HG03442 (cell line): ENCODE measurements at regions not wholly inside any gene's neighbourhood (a gene's known extent, or its start where the extent isn't known, plus 50 kb on each side); places are given as distances from the start of the nearest gene placed in this dataset.
"Not testable (repeated sequence)": the region's sequence is repeated elsewhere in the genome, so short reads cannot be mapped to it uniquely, and the experiment has no call there.

ENCODE experiments used
- ATAC-seq: cut with Tn5 transposase; IDR thresholded peaks from one replicate; pipeline ENCODE4 v1.9.1; 2021; ENCODE audit warnings: mild to moderate bottlenecking, moderate library complexity; ENCODE audit not compliant: unreplicated experiment

GRCh38 chr11:97620007-97620406 is 1230.2 kb downstream of the JRKL start:
- no peak for ATAC-seq

DNA sequence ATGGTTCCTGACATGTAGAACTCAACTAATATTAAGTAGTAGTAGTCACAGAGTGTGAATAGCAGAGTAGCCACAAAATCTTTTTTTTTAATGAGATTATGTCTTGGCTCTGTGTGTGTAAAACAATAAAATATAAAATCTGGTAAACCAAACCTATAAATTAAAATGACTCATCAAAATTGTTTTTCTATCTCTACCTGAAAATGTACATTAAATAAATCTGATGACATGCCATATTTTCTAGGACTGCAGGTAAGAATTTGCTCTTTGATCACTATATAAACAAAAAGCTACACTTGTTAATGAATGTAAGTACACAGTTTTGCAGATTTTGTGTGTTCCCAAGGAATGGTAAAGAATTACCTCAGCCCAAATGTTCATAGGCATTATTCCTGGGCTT is 1231.5 kb downstream of the JRKL start:
- no peak for ATAC-seq

DNA sequence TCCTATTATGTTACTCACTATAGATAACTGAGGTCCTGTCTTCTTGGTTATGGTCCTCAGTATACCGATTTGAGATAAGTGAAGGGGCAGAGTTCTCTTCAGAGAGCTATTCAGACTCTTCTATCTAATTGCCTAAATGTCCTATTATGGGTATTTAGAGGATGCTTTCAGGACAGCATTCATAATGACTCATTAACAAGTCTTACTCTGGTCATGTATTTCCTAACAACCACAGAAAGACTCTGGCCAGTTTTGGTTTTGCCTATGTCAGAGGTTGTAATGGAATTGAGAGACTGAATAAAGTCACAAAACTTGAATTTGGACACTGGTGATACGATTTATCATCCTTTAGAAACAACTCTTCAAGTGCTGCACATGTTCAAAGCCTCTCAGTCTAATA is 1233.0 kb downstream of the JRKL start:
- ATAC-seq = no peak

GRCh38 chr11:97636741-97637140 is 1246.9 kb downstream of the JRKL start:
- ATAC-seq = not testable (repeated sequence)

GRCh38 chr11:97637701-97638100 is 1247.9 kb downstream of the JRKL start:
- ATAC-seq = no peak

DNA sequence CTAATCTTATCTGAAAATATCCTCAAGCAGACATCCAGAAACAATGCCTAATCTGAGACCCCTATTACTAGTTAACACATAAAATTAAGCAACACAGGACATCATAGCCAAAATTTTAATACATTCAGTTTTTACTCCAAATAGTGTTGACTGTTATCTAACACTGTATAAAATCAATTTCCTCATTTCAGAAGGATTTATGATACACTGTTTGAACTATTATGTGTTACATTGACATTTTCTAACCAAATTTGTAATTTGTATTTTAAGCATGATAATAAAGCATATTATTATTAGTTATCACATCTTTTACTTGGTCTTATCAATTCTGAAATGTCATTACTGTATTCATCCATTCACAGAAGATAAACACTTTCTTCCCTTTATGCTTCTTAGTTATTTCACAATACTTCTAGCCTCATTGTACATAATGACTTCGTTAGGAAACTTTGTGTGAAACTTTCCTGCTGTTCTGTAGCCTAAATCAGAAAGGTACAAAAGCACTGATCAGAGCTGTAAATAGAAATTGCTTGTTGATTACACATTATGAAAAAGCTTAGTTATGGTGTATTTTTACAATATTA is 1248.9 kb downstream of the JRKL start:
- no peak for ATAC-seq

DNA sequence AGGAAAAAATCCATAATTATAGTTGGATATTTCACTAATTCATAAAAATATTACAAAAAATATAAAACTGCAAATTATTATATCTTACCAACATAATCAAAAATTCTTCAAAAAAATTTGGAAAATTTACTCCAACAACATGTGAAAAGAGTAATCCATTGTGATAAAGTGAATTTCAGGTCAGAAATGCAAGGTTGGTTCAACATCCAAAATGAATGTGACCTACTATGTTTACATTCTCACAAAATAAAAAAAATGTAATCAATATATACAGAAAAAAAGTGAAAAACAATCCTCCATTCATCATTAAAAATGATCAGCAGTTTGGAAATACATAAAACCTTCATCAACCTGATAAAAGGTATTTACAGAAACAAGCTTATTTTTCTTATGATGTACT is 1252.2 kb downstream of the JRKL start:
- no peak for ATAC-seq

DNA sequence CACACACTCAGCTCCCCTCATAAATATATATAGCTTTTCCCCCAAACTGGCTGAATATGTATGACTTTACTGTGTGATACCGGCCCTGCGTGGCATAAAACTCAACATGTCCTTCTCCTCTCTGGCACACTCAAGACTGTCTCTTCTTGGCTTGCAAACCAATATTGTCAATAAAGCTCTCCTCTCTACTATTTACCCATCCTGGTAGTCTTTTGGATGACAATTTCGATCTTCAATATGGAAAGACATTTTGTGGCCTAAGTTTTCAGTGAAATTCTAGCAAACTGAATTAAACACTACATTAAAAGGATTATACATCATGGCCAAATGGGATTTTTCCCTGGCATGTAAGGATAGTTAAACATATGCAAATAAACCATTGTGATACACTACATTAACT is 1255.9 kb downstream of the JRKL start:
- ATAC-seq = no peak

DNA sequence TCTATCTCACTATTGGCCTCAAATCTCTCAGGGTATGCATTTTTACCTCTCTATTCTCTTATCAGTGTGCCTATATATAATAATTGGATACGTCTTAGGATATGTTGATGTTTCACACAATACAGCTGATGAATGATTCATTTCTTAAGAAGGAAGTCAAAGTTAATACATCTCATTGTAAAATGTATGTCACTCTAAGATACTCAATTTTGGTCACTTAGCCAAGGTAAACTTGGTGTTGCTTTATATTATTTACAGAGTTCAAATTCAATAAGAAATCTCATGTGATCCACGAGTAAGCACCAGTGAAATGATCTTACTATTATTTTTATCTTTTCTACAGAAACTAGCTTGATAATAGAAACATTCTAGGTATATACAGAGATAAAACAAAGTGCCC is 1266.5 kb downstream of the JRKL start:
- no peak for ATAC-seq

GRCh38 chr11:97657852-97658251 is 1268.0 kb downstream of the JRKL start:
- no peak for ATAC-seq

GRCh38 chr11:97667057-97667456 is 1277.2 kb downstream of the JRKL start:
- ATAC-seq = no peak

GRCh38 chr11:97683733-97684132 is 1293.9 kb downstream of the JRKL start:
- ATAC-seq = no peak

- no peak for ATAC-seq
Measured at GRCh38 chr11:97684486-97685439, 1295.0 kb downstream of the JRKL start.

- no peak for ATAC-seq
Measured at GRCh38 chr11:97685695-97686094, 1295.9 kb downstream of the JRKL start.

GRCh38 chr11:97687111-97687510 is 1297.3 kb downstream of the JRKL start:
- ATAC-seq = no peak

- ATAC-seq = no peak
Measured at GRCh38 chr11:97691061-97691460, 1301.2 kb downstream of the JRKL start.

DNA sequence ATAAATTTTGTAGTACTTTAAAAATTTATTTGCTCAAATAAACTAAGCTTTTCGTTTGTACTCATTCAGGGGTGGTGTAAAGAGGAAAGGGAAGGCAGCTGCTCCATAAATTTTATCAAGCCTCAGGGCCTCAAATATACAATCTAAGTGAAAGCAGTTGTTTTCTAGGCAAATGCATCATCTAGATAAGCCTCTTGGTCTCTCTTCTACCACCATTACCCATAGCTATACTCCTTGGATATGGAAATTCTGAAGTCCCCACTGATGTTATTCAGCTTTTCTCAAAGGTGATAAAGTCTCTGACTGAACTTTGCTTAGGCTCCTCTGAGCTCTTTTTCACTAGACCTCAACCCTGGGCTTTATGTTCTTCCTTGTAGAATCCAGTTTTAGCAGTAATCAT is 1313.1 kb downstream of the JRKL start:
- no peak for ATAC-seq

- ATAC-seq = no peak
Measured at GRCh38 chr11:97703851-97704250, 1314.0 kb downstream of the JRKL start.

DNA sequence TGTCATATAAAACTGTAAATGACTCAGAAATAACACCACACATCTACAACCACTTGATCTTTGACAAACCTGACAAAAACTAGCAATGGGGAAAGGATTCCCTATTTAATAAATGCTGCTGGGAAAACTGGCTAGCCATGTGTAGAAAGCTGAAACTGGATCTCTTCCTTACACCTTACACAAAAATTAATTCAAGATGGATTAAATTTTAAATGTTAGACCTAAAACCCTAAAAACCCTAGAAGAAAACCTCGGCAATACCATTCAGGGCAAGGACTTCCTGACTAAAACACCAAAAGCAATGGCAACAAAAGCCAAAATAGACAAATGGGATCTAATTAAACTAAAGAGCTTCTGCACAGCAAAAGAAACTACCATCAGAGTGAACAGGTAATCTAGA is 1315.3 kb upstream of the CNTN5 start:
- not testable (repeated sequence) for ATAC-seq

DNA sequence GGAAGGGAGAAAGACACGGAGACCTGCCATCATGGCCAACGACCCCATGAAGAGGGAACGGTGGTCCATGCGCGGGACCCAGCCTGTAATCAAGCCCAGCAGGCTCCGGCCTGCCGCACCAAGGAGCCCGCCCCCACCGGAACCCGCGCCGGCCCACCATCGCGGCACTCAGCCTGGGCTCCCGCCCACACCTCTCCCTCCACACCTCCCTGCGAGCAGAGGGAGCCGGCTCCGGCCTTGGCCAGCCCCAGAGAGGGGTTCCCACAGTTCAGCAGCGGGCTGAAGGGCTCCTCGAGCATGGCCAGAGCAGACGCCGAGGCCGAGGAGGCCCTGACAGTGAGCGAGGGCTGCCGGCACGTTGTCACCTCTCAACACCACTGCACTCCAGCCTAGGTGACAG is 1302.8 kb upstream of the CNTN5 start:
- no peak for ATAC-seq

GRCh38 chr11:97722065-97722464 is 1298.7 kb upstream of the CNTN5 start:
- ATAC-seq = no peak

GRCh38 chr11:97722721-97723120 is 1298.0 kb upstream of the CNTN5 start:
- no peak for ATAC-seq
